ENCODE measurements at regions not wholly inside any gene's neighbourhood (a gene's known extent, or its start where the extent isn't known, plus 50 kb on each side); places are given as distances from the start of the nearest gene placed in this dataset.
A peak's percentile ranks its signal among the peaks of the same experiment; 100 is the strongest.

DNA sequence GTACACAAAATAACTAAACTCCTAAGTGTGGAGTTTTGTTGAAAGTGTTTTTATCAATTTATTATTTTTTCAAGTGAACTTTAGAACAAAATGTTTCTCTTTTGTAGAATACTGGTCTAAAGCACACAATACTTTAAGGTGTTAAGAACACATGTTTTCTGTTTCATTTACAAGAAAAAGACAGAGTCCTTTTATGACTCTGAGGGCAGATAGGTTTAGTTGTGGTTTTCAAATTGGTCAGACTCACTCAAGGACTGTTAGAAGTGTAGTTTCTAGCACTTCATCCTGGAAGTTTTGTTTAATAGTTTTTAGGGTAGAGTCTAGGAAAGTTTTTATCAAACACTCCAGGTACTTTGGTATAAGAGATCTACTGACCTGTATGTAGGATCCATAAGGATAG, 376.5 kb downstream of the LRRIQ3 start:
- in situ Hi-C loops (cut with MboI) (no loop called here), intact Hi-C loops (cut with micrococcal nuclease; ENCODE audit: unreplicated experiment) (no loop called here)
- Histone ChIP-seq H2AFZ (ENCODE audit: control insufficient read depth, low read depth, low read length) (no peak overlapping the region), H3K27ac (ENCODE audit: control insufficient read depth, insufficient read depth) (no peak overlapping the region), H3K9me3 (replicated peaks; ENCODE audit: control insufficient read depth, insufficient read depth, low read length) (no peaks in the 10 kb centered on the region), H3K79me2 (ENCODE audit: control insufficient read depth, insufficient read depth, low read length) (no peaks in the 10 kb centered on the region), H3K36me3 (ENCODE audit: control insufficient read depth in 2 of 2, insufficient read depth in 2 of 2, low read length in 1 of 2) (no peaks in the 10 kb centered on the region), H3K4me1 (ENCODE audit: control insufficient read depth, insufficient read depth, low read length) (no peaks in the 10 kb centered on the region), H4K20me1 (ENCODE audit: control insufficient read depth, insufficient read depth) (no peaks in the 10 kb centered on the region), H3K9ac (ENCODE audit: control insufficient read depth, insufficient read depth, low read length) (no peak overlapping the region), H3K4me2 (ENCODE audit: control insufficient read depth, insufficient read depth) (no peak overlapping the region), H3K27me3 (replicated peaks in 1 of 2; ENCODE audit: control insufficient read depth in 2 of 2, insufficient read depth in 2 of 2, low read length in 1 of 2) (no peaks in the 10 kb centered on the region), H3K4me3 (no peak overlapping the region)
- POLR2A ChIA-PET, result no interaction called here
- TF ChIP-seq CBX3 (IDR thresholded peaks at IDR 0.05; ENCODE audit: borderline replicate concordance, low read depth), result no peak
- 0 out of 2 replicates have a peak, but pooled peaks have one; percentile 20 for TF ChIP-seq RUNX3 (IDR thresholded peaks at IDR 0.05; ENCODE audit: low read length)
- TF ChIP-seq, protein P1, sequence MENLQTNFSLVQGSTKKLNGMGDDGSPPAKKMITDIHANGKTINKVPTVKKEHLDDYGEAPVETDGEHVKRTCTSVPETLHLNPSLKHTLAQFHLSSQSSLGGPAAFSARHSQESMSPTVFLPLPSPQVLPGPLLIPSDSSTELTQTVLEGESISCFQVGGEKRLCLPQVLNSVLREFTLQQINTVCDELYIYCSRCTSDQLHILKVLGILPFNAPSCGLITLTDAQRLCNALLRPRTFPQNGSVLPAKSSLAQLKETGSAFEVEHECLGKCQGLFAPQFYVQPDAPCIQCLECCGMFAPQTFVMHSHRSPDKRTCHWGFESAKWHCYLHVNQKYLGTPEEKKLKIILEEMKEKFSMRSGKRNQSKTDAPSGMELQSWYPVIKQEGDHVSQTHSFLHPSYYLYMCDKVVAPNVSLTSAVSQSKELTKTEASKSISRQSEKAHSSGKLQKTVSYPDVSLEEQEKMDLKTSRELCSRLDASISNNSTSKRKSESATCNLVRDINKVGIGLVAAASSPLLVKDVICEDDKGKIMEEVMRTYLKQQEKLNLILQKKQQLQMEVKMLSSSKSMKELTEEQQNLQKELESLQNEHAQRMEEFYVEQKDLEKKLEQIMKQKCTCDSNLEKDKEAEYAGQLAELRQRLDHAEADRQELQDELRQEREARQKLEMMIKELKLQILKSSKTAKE (IDR thresholded peaks at IDR 0.05; ENCODE audit: low read depth, poor library complexity, severe bottlenecking), result no peak
- no TSS peak for BruUV-seq (replicated peaks)
- SMC1A ChIA-PET (ENCODE audit: uncharacterized antibody, unreplicated experiment), result interaction anchor here (0.9 kb wide), 1 partner anchor 172 kb away, joined by 3 read pairs; no protein-coding TSS in a partner anchor
- RAD21 ChIA-PET (ENCODE audit: unreplicated experiment), result no interaction called here
- FAIRE-seq, result no peak
- ATAC-seq, result peak; percentile 77
- DNase-seq (ENCODE audit: low read depth, low spot score), result no peak
- CTCF ChIA-PET, result interaction anchor here (1.2 kb wide), 1 partner anchor 182 kb away, joined by 3 read pairs; no protein-coding TSS in a partner anchor

- ChIA-PET RAD21 (ENCODE audit: unreplicated experiment) (interaction anchor here (0.6 kb wide), 1 partner anchor 40 kb away, joined by 4 read pairs; no protein-coding TSS in a partner anchor), CTCF (no interaction called here), SMC1A (ENCODE audit: uncharacterized antibody, unreplicated experiment) (no interaction called here), POLR2A (no interaction called here)
- in situ Hi-C loops (cut with MboI) (no loop called here), intact Hi-C loops (cut with micrococcal nuclease; ENCODE audit: unreplicated experiment) (no loop called here)
- H2AFZ ChIP-seq (ENCODE audit: control insufficient read depth, low read depth, low read length), result no peak overlapping the region
- no peak overlapping the region for H3K4me2 ChIP-seq (ENCODE audit: control insufficient read depth, insufficient read depth)
- TF ChIP-seq BACH1 (IDR thresholded peaks at IDR 0.05; ENCODE audit: borderline replicate concordance) (no peak), NR2C2 (IDR thresholded peaks at IDR 0.05; ENCODE audit: borderline replicate concordance, control insufficient read depth, insufficient read length, low read depth) (no peak), MTA2 (IDR thresholded peaks at IDR 0.05; ENCODE audit: low read depth) (peak; percentile 16; the same call in 1 of the 2 replicates)
- H3K79me2 ChIP-seq (ENCODE audit: control insufficient read depth, insufficient read depth, low read length), result no peaks in the 10 kb centered on the region
- no peak overlapping the region for H3K4me3 ChIP-seq
- no peaks in the 10 kb centered on the region for H3K36me3 ChIP-seq (ENCODE audit: control insufficient read depth in 2 of 2, insufficient read depth in 2 of 2, low read length in 1 of 2)
- FAIRE-seq (no peak), DNase-seq (ENCODE audit: low read depth, low spot score) (no peak), ATAC-seq (no peak; the same call in 2 of the 3 replicates)
- H3K4me1 ChIP-seq (ENCODE audit: control insufficient read depth, insufficient read depth, low read length), result no peaks in the 10 kb centered on the region
- H3K9me3 ChIP-seq (replicated peaks; ENCODE audit: control insufficient read depth, insufficient read depth, low read length), result no peaks in the 10 kb centered on the region
- H3K27me3 ChIP-seq (replicated peaks in 1 of 2; ENCODE audit: control insufficient read depth in 2 of 2, insufficient read depth in 2 of 2, low read length in 1 of 2), result no peaks in the 10 kb centered on the region
- H4K20me1 ChIP-seq (ENCODE audit: control insufficient read depth, insufficient read depth), result no peaks in the 10 kb centered on the region
- H3K27ac ChIP-seq (ENCODE audit: control insufficient read depth, insufficient read depth), result no peak overlapping the region
- H3K9ac ChIP-seq (ENCODE audit: control insufficient read depth, insufficient read depth, low read length), result no peak overlapping the region
- BruUV-seq (replicated peaks), result no TSS peak
- 0% methylated on average over 1 of the region's 1 CpG for WGBS (ENCODE audit: insufficient coverage, insufficient replicate concordance, low lambda C conversion rate, missing lambda C conversion rate)
Observed at GRCh38 chr1:73820843-73821242, 377.1 kb downstream of the LRRIQ3 start.
